ENCODE measurements at regions not wholly inside any gene's neighbourhood (a gene's known extent, or its start where the extent isn't known, plus 50 kb on each side); places are given as distances from the start of the nearest gene placed in this dataset.

- Mint-ChIP-seq H3K4me3 (no peak overlapping the region), H3K27ac (no peak overlapping the region), H3K4me1 (no peaks in the 10 kb centered on the region), H3K9me3 (ENCODE audit: low read depth) (no peaks in the 10 kb centered on the region), H3K27me3 (no peaks in the 10 kb centered on the region), H3K36me3 (no peaks in the 10 kb centered on the region)
- ATAC-seq, result no peak
- DNase-seq, result no peak
- CTCF ChIA-PET, result no interaction called here
Observed at GRCh38 chr7:34453150-34453549, 204.9 kb upstream of the NPSR1 start.

- no peak for ATAC-seq
- no peak overlapping the region for H3K4me3 Mint-ChIP-seq
- H3K36me3 Mint-ChIP-seq, result no peaks in the 10 kb centered on the region
Observed at GRCh38 chr7:34454381-34454780, 203.6 kb upstream of the NPSR1 start.

GRCh38 chr7:34457329-34457728 lies 200.7 kb upstream of the NPSR1 start:
- no peak overlapping the region for H3K27ac Mint-ChIP-seq
- no peak overlapping the region for H3K4me3 Mint-ChIP-seq
- ATAC-seq (no peak), DNase-seq (no peak)
- H3K4me1 Mint-ChIP-seq, result no peaks in the 10 kb centered on the region
- peaks cover 5% of the 10 kb centered on the region for H3K9me3 Mint-ChIP-seq (ENCODE audit: low read depth)
- H3K36me3 Mint-ChIP-seq, result no peaks in the 10 kb centered on the region
- CTCF ChIA-PET, result no interaction called here
- no peaks in the 10 kb centered on the region for H3K27me3 Mint-ChIP-seq

More at GRCh38 chr7:34454381-34454780, 203.6 kb upstream of the NPSR1 start:
- Mint-ChIP-seq H3K27ac (no peak overlapping the region), H3K27me3 (no peaks in the 10 kb centered on the region), H3K4me1 (no peaks in the 10 kb centered on the region), H3K9me3 (ENCODE audit: low read depth) (peaks cover 2% of the 10 kb centered on the region)
- DNase-seq, result no peak
- CTCF ChIA-PET, result no interaction called here

- ATAC-seq, result no peak
- H3K9me3 Mint-ChIP-seq (ENCODE audit: low read depth), result peaks cover 5% of the 10 kb centered on the region
Observed at GRCh38 chr7:34463830-34464229, 194.2 kb upstream of the NPSR1 start.

GRCh38 chr7:34471844-34472243 lies 186.2 kb upstream of the NPSR1 start:
- Mint-ChIP-seq H3K27ac (no peak overlapping the region), H3K9me3 (ENCODE audit: low read depth) (peaks cover 11% of the 10 kb centered on the region), H3K36me3 (no peaks in the 10 kb centered on the region), H3K4me3 (no peak overlapping the region), H3K4me1 (no peaks in the 10 kb centered on the region), H3K27me3 (no peaks in the 10 kb centered on the region)
- no peak for ATAC-seq
- no peak for DNase-seq
- CTCF ChIA-PET, result no interaction called here

More at GRCh38 chr7:34463830-34464229, 194.2 kb upstream of the NPSR1 start:
- no peaks in the 10 kb centered on the region for H3K27me3 Mint-ChIP-seq
- no peak for DNase-seq
- H3K36me3 Mint-ChIP-seq, result no peaks in the 10 kb centered on the region
- H3K4me1 Mint-ChIP-seq, result no peaks in the 10 kb centered on the region
- H3K27ac Mint-ChIP-seq, result no peak overlapping the region
- CTCF ChIA-PET, result no interaction called here
- H3K4me3 Mint-ChIP-seq, result no peak overlapping the region

GRCh38 chr7:34486371-34486770 lies 171.6 kb upstream of the NPSR1 start:
- no peak for ATAC-seq
- Mint-ChIP-seq H3K27ac (no peak overlapping the region), H3K36me3 (no peaks in the 10 kb centered on the region), H3K27me3 (no peaks in the 10 kb centered on the region), H3K4me3 (no peak overlapping the region), H3K9me3 (ENCODE audit: low read depth) (peaks cover 4% of the 10 kb centered on the region), H3K4me1 (no peaks in the 10 kb centered on the region)
- CTCF ChIA-PET, result no interaction called here
- DNase-seq, result no peak

GRCh38 chr7:34487391-34488115 lies 170.5 kb upstream of the NPSR1 start:
- Mint-ChIP-seq H3K36me3 (no peaks in the 10 kb centered on the region), H3K27me3 (no peaks in the 10 kb centered on the region), H3K9me3 (ENCODE audit: low read depth) (peaks cover 4% of the 10 kb centered on the region), H3K4me3 (no peak overlapping the region), H3K4me1 (no peaks in the 10 kb centered on the region), H3K27ac (no peak overlapping the region)
- no peak for DNase-seq
- CTCF ChIA-PET, result no interaction called here
- no peak for ATAC-seq

GRCh38 chr7:34488766-34489165 lies 169.3 kb upstream of the NPSR1 start:
- no peak for DNase-seq
- CTCF ChIA-PET, result no interaction called here
- H3K27ac Mint-ChIP-seq, result no peak overlapping the region

GRCh38 chr7:34491899-34492298 lies 166.1 kb upstream of the NPSR1 start:
- Mint-ChIP-seq H3K27ac (no peak overlapping the region), H3K4me1 (no peaks in the 10 kb centered on the region)

More at GRCh38 chr7:34488766-34489165, 169.3 kb upstream of the NPSR1 start:
- H3K36me3 Mint-ChIP-seq, result no peaks in the 10 kb centered on the region
- H3K4me1 Mint-ChIP-seq, result no peaks in the 10 kb centered on the region
- no peak for ATAC-seq
- peaks cover 2% of the 10 kb centered on the region for H3K9me3 Mint-ChIP-seq (ENCODE audit: low read depth)
- H3K27me3 Mint-ChIP-seq, result no peaks in the 10 kb centered on the region
- no peak overlapping the region for H3K4me3 Mint-ChIP-seq

GRCh38 chr7:34493752-34494151 lies 164.3 kb upstream of the NPSR1 start:
- DNase-seq (no peak), ATAC-seq (no peak)
- H3K27me3 Mint-ChIP-seq, result no peaks in the 10 kb centered on the region
- no peak overlapping the region for H3K27ac Mint-ChIP-seq
- H3K4me3 Mint-ChIP-seq, result no peak overlapping the region
- peaks cover 1% of the 10 kb centered on the region for H3K9me3 Mint-ChIP-seq (ENCODE audit: low read depth)
- H3K4me1 Mint-ChIP-seq, result no peaks in the 10 kb centered on the region
- CTCF ChIA-PET, result no interaction called here
- H3K36me3 Mint-ChIP-seq, result no peaks in the 10 kb centered on the region

More at GRCh38 chr7:34491899-34492298, 166.1 kb upstream of the NPSR1 start:
- Mint-ChIP-seq H3K4me3 (no peak overlapping the region), H3K9me3 (ENCODE audit: low read depth) (peaks cover 1% of the 10 kb centered on the region), H3K36me3 (no peaks in the 10 kb centered on the region), H3K27me3 (no peaks in the 10 kb centered on the region)
- no peak for DNase-seq
- CTCF ChIA-PET, result no interaction called here
- no peak for ATAC-seq

GRCh38 chr7:34497153-34497777 lies 160.8 kb upstream of the NPSR1 start:
- Mint-ChIP-seq H3K27ac (no peak overlapping the region), H3K27me3 (no peaks in the 10 kb centered on the region), H3K4me3 (no peak overlapping the region), H3K9me3 (ENCODE audit: low read depth) (peaks cover 5% of the 10 kb centered on the region), H3K36me3 (no peaks in the 10 kb centered on the region), H3K4me1 (no peaks in the 10 kb centered on the region)
- ATAC-seq, result no peak
- no peak for DNase-seq
- CTCF ChIA-PET, result no interaction called here

- DNase-seq (no peak), ATAC-seq (no peak)
- H3K27ac Mint-ChIP-seq, result no peak overlapping the region
- H3K9me3 Mint-ChIP-seq (ENCODE audit: low read depth), result peaks cover 3% of the 10 kb centered on the region
- no peak overlapping the region for H3K4me3 Mint-ChIP-seq
- CTCF ChIA-PET, result no interaction called here
- no peaks in the 10 kb centered on the region for H3K27me3 Mint-ChIP-seq
- H3K36me3 Mint-ChIP-seq, result no peaks in the 10 kb centered on the region
- H3K4me1 Mint-ChIP-seq, result no peaks in the 10 kb centered on the region
Observed at GRCh38 chr7:34501156-34501555, 156.9 kb upstream of the NPSR1 start.

- CTCF ChIA-PET, result no interaction called here
- Mint-ChIP-seq H3K27me3 (no peaks in the 10 kb centered on the region), H3K36me3 (no peaks in the 10 kb centered on the region), H3K9me3 (ENCODE audit: low read depth) (no peaks in the 10 kb centered on the region), H3K27ac (no peak overlapping the region), H3K4me1 (no peaks in the 10 kb centered on the region), H3K4me3 (no peak overlapping the region)
- DNase-seq, result no peak
- no peak for ATAC-seq
Observed at GRCh38 chr7:34507191-34507590, 150.8 kb upstream of the NPSR1 start.

- DNase-seq, result no peak
Observed at GRCh38 chr7:34523226-34523918, 134.6 kb upstream of the NPSR1 start.

More at GRCh38 chr7:34523226-34523918, 134.6 kb upstream of the NPSR1 start:
- no peak for ATAC-seq
- Mint-ChIP-seq H3K4me3 (no peak overlapping the region), H3K4me1 (no peaks in the 10 kb centered on the region), H3K9me3 (ENCODE audit: low read depth) (peaks cover 9% of the 10 kb centered on the region), H3K36me3 (no peaks in the 10 kb centered on the region), H3K27me3 (no peaks in the 10 kb centered on the region), H3K27ac (no peak overlapping the region)
- CTCF ChIA-PET, result no interaction called here
